NCI-H526 (cell line): ENCODE measurements at regions not wholly inside any gene's neighbourhood (a gene's known extent, or its start where the extent isn't known, plus 50 kb on each side); places are given as distances from the start of the nearest gene placed in this dataset.
A peak's percentile ranks its signal among the peaks of the same experiment; 100 is the strongest.

Experiments
- DNase-seq, 2 experiments: peaks; one replicate each; lab custom pipeline; 2025; lab: John Stamatoyannopoulos, UW

GRCh38 chr18:78849458-78849857, 130.2 kb upstream of the SALL3 start:
- no peak for DNase-seq

- DNase-seq = no peak
These were observed 126.3 kb upstream of the SALL3 start for GRCh38 chr18:78853341-78853740.

GRCh38 chr18:78855188-78855587, 124.4 kb upstream of the SALL3 start:
- DNase-seq = no peak

- no peak for DNase-seq
These were observed 122.9 kb upstream of the SALL3 start for GRCh38 chr18:78856569-78857313.

GRCh38 chr18:78857314-78858150, 122.1 kb upstream of the SALL3 start:
- DNase-seq = no peak

- no peak for DNase-seq
These were observed 119.9 kb upstream of the SALL3 start for GRCh38 chr18:78859686-78860085.

- no peak for DNase-seq
These were observed 119.5 kb upstream of the SALL3 start for GRCh38 chr18:78860117-78860516.

GRCh38 chr18:78861116-78861515, 118.5 kb upstream of the SALL3 start:
- no peak for DNase-seq

GRCh38 chr18:78861706-78862105, 117.9 kb upstream of the SALL3 start:
- DNase-seq = no peak

GRCh38 chr18:78862395-78862794, 117.2 kb upstream of the SALL3 start:
- no peak for DNase-seq

GRCh38 chr18:78865056-78865598, 114.5 kb upstream of the SALL3 start:
- DNase-seq = no peak

GRCh38 chr18:78865771-78866310, 113.8 kb upstream of the SALL3 start:
- no peak for DNase-seq

- DNase-seq = no peak
These were observed 112.5 kb upstream of the SALL3 start for GRCh38 chr18:78867131-78867530.

GRCh38 chr18:78868330-78869316, 111.0 kb upstream of the SALL3 start:
- no peak for DNase-seq

GRCh38 chr18:78871618-78872017, 108.0 kb upstream of the SALL3 start:
- no peak for DNase-seq

GRCh38 chr18:78873926-78874500, 105.6 kb upstream of the SALL3 start:
- no peak for DNase-seq

GRCh38 chr18:78875016-78875777, 104.4 kb upstream of the SALL3 start:
- DNase-seq = peak in 1 of 2 experiments; percentile 11

- no peak for DNase-seq
These were observed 103.6 kb upstream of the SALL3 start for GRCh38 chr18:78875778-78876650.

- no peak for DNase-seq
These were observed 102.8 kb upstream of the SALL3 start for GRCh38 chr18:78876868-78877267.
